ENCODE measurements at regions not wholly inside any gene's neighbourhood (a gene's known extent, or its start where the extent isn't known, plus 50 kb on each side); places are given as distances from the start of the nearest gene placed in this dataset.

GRCh38 chr4:163273922-163274321 lies 58.5 kb downstream of the NPY1R start:
- Histone ChIP-seq H3K4me2 (ENCODE audit: insufficient read depth, low read length) (no peak overlapping the region), H4K20me1 (ENCODE audit: insufficient read depth, low read length) (no peaks in the 10 kb centered on the region), H3K27ac (ENCODE audit: low read depth, low read length) (no peak overlapping the region), H3K4me3 (ENCODE audit: insufficient read depth, low read length) (no peak overlapping the region), H2AFZ (ENCODE audit: low read length) (no peak overlapping the region), H3K4me1 (ENCODE audit: insufficient read depth, low read length) (no peaks in the 10 kb centered on the region), H3K79me2 (ENCODE audit: insufficient read depth, low read length) (no peaks in the 10 kb centered on the region), H3K27me3 (ENCODE audit: insufficient read depth, low read length) (no peaks in the 10 kb centered on the region), H3K9me3 (ENCODE audit: low read depth, low read length) (no peaks in the 10 kb centered on the region), H3K36me3 (ENCODE audit: insufficient read depth, low read length) (no peaks in the 10 kb centered on the region)
- no peak for TF ChIP-seq CTCF (IDR thresholded peaks at IDR 0.05; ENCODE audit: extremely low read depth, low read depth, low read length)
- no peak for DNase-seq (ENCODE audit: insufficient read length, low spot score, missing footprints)

- Histone ChIP-seq H3K9me3 (ENCODE audit: low read depth, low read length) (no peaks in the 10 kb centered on the region), H3K4me1 (ENCODE audit: insufficient read depth, low read length) (no peaks in the 10 kb centered on the region), H3K79me2 (ENCODE audit: insufficient read depth, low read length) (no peaks in the 10 kb centered on the region), H4K20me1 (ENCODE audit: insufficient read depth, low read length) (no peaks in the 10 kb centered on the region), H3K27me3 (ENCODE audit: insufficient read depth, low read length) (no peaks in the 10 kb centered on the region), H3K27ac (ENCODE audit: low read depth, low read length) (no peak overlapping the region), H2AFZ (ENCODE audit: low read length) (no peak overlapping the region), H3K36me3 (ENCODE audit: insufficient read depth, low read length) (no peaks in the 10 kb centered on the region), H3K4me3 (ENCODE audit: insufficient read depth, low read length) (no peak overlapping the region), H3K4me2 (ENCODE audit: insufficient read depth, low read length) (no peak overlapping the region)
- no peak for TF ChIP-seq CTCF (IDR thresholded peaks at IDR 0.05; ENCODE audit: extremely low read depth, low read depth, low read length)
- no peak for DNase-seq (ENCODE audit: insufficient read length, low spot score, missing footprints)
Measured at GRCh38 chr4:163273203-163273602, 59.2 kb downstream of the NPY1R start.

GRCh38 chr4:163271555-163272127 lies 60.8 kb downstream of the NPY1R start:
- Histone ChIP-seq H4K20me1 (ENCODE audit: insufficient read depth, low read length) (no peaks in the 10 kb centered on the region), H3K79me2 (ENCODE audit: insufficient read depth, low read length) (no peaks in the 10 kb centered on the region), H2AFZ (ENCODE audit: low read length) (no peak overlapping the region), H3K27me3 (ENCODE audit: insufficient read depth, low read length) (no peaks in the 10 kb centered on the region), H3K36me3 (ENCODE audit: insufficient read depth, low read length) (no peaks in the 10 kb centered on the region), H3K9me3 (ENCODE audit: low read depth, low read length) (no peaks in the 10 kb centered on the region), H3K4me3 (ENCODE audit: insufficient read depth, low read length) (no peak overlapping the region), H3K4me1 (ENCODE audit: insufficient read depth, low read length) (no peaks in the 10 kb centered on the region), H3K4me2 (ENCODE audit: insufficient read depth, low read length) (no peak overlapping the region), H3K27ac (ENCODE audit: low read depth, low read length) (no peak overlapping the region)
- DNase-seq (ENCODE audit: insufficient read length, low spot score, missing footprints): no peak
- no peak for TF ChIP-seq CTCF (IDR thresholded peaks at IDR 0.05; ENCODE audit: extremely low read depth, low read depth, low read length)

- DNase-seq (ENCODE audit: insufficient read length, low spot score, missing footprints): no peak
- Histone ChIP-seq H3K79me2 (ENCODE audit: insufficient read depth, low read length) (no peaks in the 10 kb centered on the region), H3K4me2 (ENCODE audit: insufficient read depth, low read length) (no peak overlapping the region), H3K4me3 (ENCODE audit: insufficient read depth, low read length) (no peak overlapping the region), H3K9me3 (ENCODE audit: low read depth, low read length) (no peaks in the 10 kb centered on the region), H4K20me1 (ENCODE audit: insufficient read depth, low read length) (no peaks in the 10 kb centered on the region), H2AFZ (ENCODE audit: low read length) (no peak overlapping the region), H3K4me1 (ENCODE audit: insufficient read depth, low read length) (no peaks in the 10 kb centered on the region), H3K27ac (ENCODE audit: low read depth, low read length) (no peak overlapping the region), H3K36me3 (ENCODE audit: insufficient read depth, low read length) (no peaks in the 10 kb centered on the region), H3K27me3 (ENCODE audit: insufficient read depth, low read length) (no peaks in the 10 kb centered on the region)
- no peak for TF ChIP-seq CTCF (IDR thresholded peaks at IDR 0.05; ENCODE audit: extremely low read depth, low read depth, low read length)
Measured at GRCh38 chr4:163269869-163270268, 62.5 kb downstream of the NPY1R start.

Data from osteoblast (primary cell).